ENCODE measurements at regions not wholly inside any gene's neighbourhood (a gene's known extent, or its start where the extent isn't known, plus 50 kb on each side); places are given as distances from the start of the nearest gene placed in this dataset.

- Histone ChIP-seq H3K4me3 (ENCODE audit: low read length in 2 of 2) (no peak overlapping the region), H2AK5ac (ENCODE audit: low read depth, low read length) (no peak overlapping the region), H3K14ac (ENCODE audit: low read length) (no peak overlapping the region), H3K4me1 (ENCODE audit: control insufficient read depth in 2 of 2, insufficient read depth in 1 of 2, low read depth in 1 of 2, low read length in 2 of 2) (peaks cover 3 to 8% of the 10 kb centered on the region in 2 donors), H3K79me1 (ENCODE audit: low read depth, low read length) (no peaks in the 10 kb centered on the region), H2BK5ac (ENCODE audit: low read length) (no peak overlapping the region), H4K91ac (ENCODE audit: low read depth, low read length, poor library complexity) (no peak overlapping the region), H3K36me3 (replicated peaks in 1 of 2; ENCODE audit: control insufficient read depth in 2 of 2, insufficient read depth in 2 of 2, low read length in 2 of 2) (no peaks in the 10 kb centered on the region), H4K8ac (ENCODE audit: low read depth, low read length) (no peak overlapping the region), H3K4me2 (ENCODE audit: insufficient read depth, low read length, poor library complexity, severe bottlenecking) (no peak overlapping the region), H2BK15ac (ENCODE audit: low read length) (no peak overlapping the region), H3K9ac (ENCODE audit: low read depth, low read length, poor library complexity) (no peak overlapping the region), H2BK120ac (ENCODE audit: low read depth, low read length) (no peak overlapping the region), H3K4ac (ENCODE audit: low read length) (no peak overlapping the region), H3K27ac (replicated peaks; ENCODE audit: low read length) (no peak overlapping the region), H2AFZ (ENCODE audit: low read length) (no peak overlapping the region), H3K9me3 (replicated peaks in 1 of 2; ENCODE audit: control insufficient read depth in 2 of 2, insufficient read depth in 1 of 2, low read depth in 1 of 2, low read length in 2 of 2) (no peaks in the 10 kb centered on the region), H2BK12ac (ENCODE audit: low read length) (no peak overlapping the region), H3K18ac (ENCODE audit: low read length) (no peak overlapping the region), H3K27me3 (ENCODE audit: control insufficient read depth in 3 of 3, insufficient read depth in 3 of 3, low read depth in 1 of 3, low read length in 3 of 3) (no peaks in the 10 kb centered on the region), H3K23ac (ENCODE audit: low read depth, low read length, poor library complexity) (no peak overlapping the region)
- no peak for DNase-seq (ENCODE audit: low spot score)
- WGBS, 2 donors (ENCODE audit: extremely low coverage in 2 of 2, insufficient read length in 2 of 2, insufficient replicate concordance in 1 of 2) = no CpG with 5 or more reads among the region's 1 CpG
Observed at GRCh38 chr3:117656391-117656790, 946.8 kb downstream of the TUSC7 start.

- Histone ChIP-seq H3K23ac (ENCODE audit: low read depth, low read length, poor library complexity) (no peak overlapping the region), H4K91ac (ENCODE audit: low read depth, low read length, poor library complexity) (no peak overlapping the region), H3K9ac (ENCODE audit: low read depth, low read length, poor library complexity) (no peak overlapping the region), H3K27ac (replicated peaks; ENCODE audit: low read length) (no peak overlapping the region), H3K79me1 (ENCODE audit: low read depth, low read length) (no peaks in the 10 kb centered on the region), H3K18ac (ENCODE audit: low read length) (no peak overlapping the region), H3K4ac (ENCODE audit: low read length) (no peak overlapping the region), H3K36me3 (replicated peaks in 1 of 2; ENCODE audit: control insufficient read depth in 2 of 2, insufficient read depth in 2 of 2, low read length in 2 of 2) (no peaks in the 10 kb centered on the region), H3K4me3 (ENCODE audit: low read length in 2 of 2) (no peak overlapping the region), H2BK5ac (ENCODE audit: low read length) (no peak overlapping the region), H2AFZ (ENCODE audit: low read length) (no peak overlapping the region), H3K27me3 (ENCODE audit: control insufficient read depth in 3 of 3, insufficient read depth in 3 of 3, low read depth in 1 of 3, low read length in 3 of 3) (no peaks in the 10 kb centered on the region), H3K14ac (ENCODE audit: low read length) (no peak overlapping the region), H3K4me1 (ENCODE audit: control insufficient read depth in 2 of 2, insufficient read depth in 1 of 2, low read depth in 1 of 2, low read length in 2 of 2) (peaks cover 3 to 8% of the 10 kb centered on the region in 2 donors), H2BK120ac (ENCODE audit: low read depth, low read length) (no peak overlapping the region), H3K9me3 (replicated peaks in 1 of 2; ENCODE audit: control insufficient read depth in 2 of 2, insufficient read depth in 1 of 2, low read depth in 1 of 2, low read length in 2 of 2) (no peaks in the 10 kb centered on the region), H2BK15ac (ENCODE audit: low read length) (no peak overlapping the region), H3K4me2 (ENCODE audit: insufficient read depth, low read length, poor library complexity, severe bottlenecking) (no peak overlapping the region), H4K8ac (ENCODE audit: low read depth, low read length) (no peak overlapping the region), H2AK5ac (ENCODE audit: low read depth, low read length) (no peak overlapping the region), H2BK12ac (ENCODE audit: low read length) (no peak overlapping the region)
- no CpG with 5 or more reads among the region's 6 CpGs for WGBS, 2 donors (ENCODE audit: extremely low coverage in 2 of 2, insufficient read length in 2 of 2, insufficient replicate concordance in 1 of 2)
- no peak for DNase-seq (ENCODE audit: low spot score)
Observed at GRCh38 chr3:117657278-117657677, 947.7 kb downstream of the TUSC7 start.

DNA sequence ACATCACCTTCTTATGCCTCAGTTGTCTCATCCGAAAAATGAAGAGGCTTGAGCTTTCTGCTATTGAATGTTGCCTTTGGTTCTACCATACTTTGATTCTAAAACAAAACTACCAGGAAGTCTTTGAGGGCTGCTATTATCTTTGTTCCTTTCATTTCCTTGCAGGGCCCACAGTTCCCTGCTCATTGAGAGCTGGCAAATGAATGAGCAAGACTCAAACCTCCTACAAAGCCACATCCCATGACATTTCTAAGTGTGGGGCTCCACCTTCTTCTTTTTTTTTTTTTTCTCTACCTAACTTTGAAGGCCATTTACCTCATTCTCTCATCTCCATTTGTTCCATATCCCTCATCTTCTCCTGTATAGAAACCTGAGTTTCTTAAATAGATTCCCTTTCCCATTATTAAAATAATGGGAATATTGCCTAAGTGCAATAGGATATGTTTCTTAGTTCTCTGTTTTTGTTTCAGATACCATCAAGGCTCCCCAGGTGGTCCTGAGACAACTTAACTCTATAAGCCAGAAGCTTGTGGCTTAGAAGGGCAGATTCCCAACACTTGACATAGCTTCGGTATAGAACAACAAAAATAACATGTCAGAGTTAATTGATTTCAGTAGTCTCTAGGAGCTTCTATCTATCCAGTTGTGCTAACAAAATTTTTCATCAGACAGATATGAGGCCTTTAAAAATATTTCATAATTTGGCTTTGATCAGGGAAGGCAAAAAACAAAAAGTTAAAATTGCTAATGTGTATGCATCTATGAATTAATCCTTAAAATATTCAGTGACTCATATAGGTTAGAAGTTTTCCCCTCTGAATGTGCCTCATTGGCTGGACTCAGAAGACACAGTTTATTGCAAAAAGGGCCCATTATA, 951.6 kb downstream of the TUSC7 start:
- Histone ChIP-seq H3K4me1 (ENCODE audit: control insufficient read depth in 2 of 2, insufficient read depth in 1 of 2, low read depth in 1 of 2, low read length in 2 of 2) (peaks cover under 1 to 2% of the 10 kb centered on the region in 2 donors), H3K27me3 (ENCODE audit: control insufficient read depth in 3 of 3, insufficient read depth in 3 of 3, low read depth in 1 of 3, low read length in 3 of 3) (no peaks in the 10 kb centered on the region), H3K23ac (ENCODE audit: low read depth, low read length, poor library complexity) (no peak overlapping the region), H2BK120ac (ENCODE audit: low read depth, low read length) (no peak overlapping the region), H4K8ac (ENCODE audit: low read depth, low read length) (no peak overlapping the region), H2BK15ac (ENCODE audit: low read length) (no peak overlapping the region), H3K9ac (ENCODE audit: low read depth, low read length, poor library complexity) (no peak overlapping the region), H3K79me1 (ENCODE audit: low read depth, low read length) (no peaks in the 10 kb centered on the region), H3K18ac (ENCODE audit: low read length) (no peak overlapping the region), H2BK12ac (ENCODE audit: low read length) (no peak overlapping the region), H3K4me2 (ENCODE audit: insufficient read depth, low read length, poor library complexity, severe bottlenecking) (no peak overlapping the region), H3K9me3 (replicated peaks in 1 of 2; ENCODE audit: control insufficient read depth in 2 of 2, insufficient read depth in 1 of 2, low read depth in 1 of 2, low read length in 2 of 2) (no peaks in the 10 kb centered on the region), H3K4ac (ENCODE audit: low read length) (no peak overlapping the region), H3K4me3 (ENCODE audit: low read length in 2 of 2) (no peak overlapping the region), H3K36me3 (replicated peaks in 1 of 2; ENCODE audit: control insufficient read depth in 2 of 2, insufficient read depth in 2 of 2, low read length in 2 of 2) (no peaks in the 10 kb centered on the region), H2AK5ac (ENCODE audit: low read depth, low read length) (no peak overlapping the region), H2AFZ (ENCODE audit: low read length) (no peak overlapping the region), H4K91ac (ENCODE audit: low read depth, low read length, poor library complexity) (no peak overlapping the region), H3K27ac (replicated peaks; ENCODE audit: low read length) (no peak overlapping the region), H3K14ac (ENCODE audit: low read length) (no peak overlapping the region), H2BK5ac (ENCODE audit: low read length) (no peak overlapping the region)
- no peak for DNase-seq (ENCODE audit: low spot score)
- WGBS, 2 donors (ENCODE audit: extremely low coverage in 2 of 2, insufficient read length in 2 of 2, insufficient replicate concordance in 1 of 2) = no CpG with 5 or more reads among the region's 2 CpGs

DNA sequence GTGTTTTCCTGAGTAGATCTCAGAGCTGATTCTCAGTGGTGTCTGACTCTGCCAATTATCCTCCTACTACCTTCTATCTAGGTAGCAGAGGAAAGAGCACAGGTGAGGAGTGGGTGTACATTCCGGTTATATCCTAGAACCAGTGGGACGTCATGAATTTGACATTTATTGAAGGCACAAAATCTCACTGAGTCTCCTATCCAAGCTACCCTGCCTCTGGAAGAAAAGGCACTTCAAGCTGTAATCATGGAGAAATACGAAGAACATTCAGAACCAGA, 952.2 kb downstream of the TUSC7 start:
- Histone ChIP-seq H3K79me1 (ENCODE audit: low read depth, low read length) (no peaks in the 10 kb centered on the region), H3K27ac (replicated peaks; ENCODE audit: low read length) (no peak overlapping the region), H3K4me1 (ENCODE audit: control insufficient read depth in 2 of 2, insufficient read depth in 1 of 2, low read depth in 1 of 2, low read length in 2 of 2) (peaks cover 2 to 4% of the 10 kb centered on the region in 2 donors), H3K14ac (ENCODE audit: low read length) (no peak overlapping the region), H3K9me3 (replicated peaks in 1 of 2; ENCODE audit: control insufficient read depth in 2 of 2, insufficient read depth in 1 of 2, low read depth in 1 of 2, low read length in 2 of 2) (no peaks in the 10 kb centered on the region), H3K36me3 (replicated peaks in 1 of 2; ENCODE audit: control insufficient read depth in 2 of 2, insufficient read depth in 2 of 2, low read length in 2 of 2) (no peaks in the 10 kb centered on the region), H3K18ac (ENCODE audit: low read length) (no peak overlapping the region), H3K27me3 (ENCODE audit: control insufficient read depth in 3 of 3, insufficient read depth in 3 of 3, low read depth in 1 of 3, low read length in 3 of 3) (no peaks in the 10 kb centered on the region), H3K9ac (ENCODE audit: low read depth, low read length, poor library complexity) (no peak overlapping the region), H2BK5ac (ENCODE audit: low read length) (no peak overlapping the region), H4K91ac (ENCODE audit: low read depth, low read length, poor library complexity) (no peak overlapping the region), H2AFZ (ENCODE audit: low read length) (no peak overlapping the region), H3K4me3 (ENCODE audit: low read length in 2 of 2) (no peak overlapping the region), H3K4me2 (ENCODE audit: insufficient read depth, low read length, poor library complexity, severe bottlenecking) (no peak overlapping the region), H2AK5ac (ENCODE audit: low read depth, low read length) (no peak overlapping the region), H2BK15ac (ENCODE audit: low read length) (no peak overlapping the region), H3K4ac (ENCODE audit: low read length) (no peak overlapping the region), H3K23ac (ENCODE audit: low read depth, low read length, poor library complexity) (no peak overlapping the region), H2BK12ac (ENCODE audit: low read length) (no peak overlapping the region), H4K8ac (ENCODE audit: low read depth, low read length) (no peak overlapping the region), H2BK120ac (ENCODE audit: low read depth, low read length) (no peak overlapping the region)
- WGBS, 2 donors (ENCODE audit: extremely low coverage in 2 of 2, insufficient read length in 2 of 2, insufficient replicate concordance in 1 of 2) = no CpG with 5 or more reads among the region's 3 CpGs
- no peak for DNase-seq (ENCODE audit: low spot score)

All from neuronal stem cell (in vitro differentiated cells).